Coronary artery (tissue), 2 donors: ENCODE measurements at regions not wholly inside any gene's neighbourhood (a gene's known extent, or its start where the extent isn't known, plus 50 kb on each side); places are given as distances from the start of the nearest gene placed in this dataset.
"Not testable (repeated sequence)": the region's sequence is repeated elsewhere in the genome, so short reads cannot be mapped to it uniquely, and the experiment has no call there.

ENCODE experiments used
- DNase-seq: peaks from one replicate; pipeline ENCODE4 v3.0.0-alpha.2; 2017; ENCODE audit warnings: low spot score
- H3K27ac ChIP-seq, 2 donors: fragments of 200-600 bp; sonication (generic); one replicate each; pipeline ENCODE4 v1.5.1; 2016 to 2019
- H3K4me3 ChIP-seq: fragments of 200-600 bp; sonication (generic); 2 replicates; pipeline ENCODE4 v1.5.1; 2016; ENCODE audit warnings: mild to moderate bottlenecking, moderate library complexity
- CTCF ChIP-seq: fragments of 200-600 bp; sonication (generic); IDR thresholded peaks from one replicate; pipeline ENCODE4 v1.5.1; 2019; ENCODE audit warnings: antibody characterized with exemption

GRCh38 chr5:118293378-118293777, 695.0 kb downstream of the DTWD2 start:
- DNase-seq, result no peak
- H3K27ac ChIP-seq, result no peak overlapping the region

GRCh38 chr5:118290204-118290603, 698.1 kb downstream of the DTWD2 start:
- DNase-seq, result no peak
- Histone ChIP-seq H3K4me3 (no peak overlapping the region), H3K27ac (no peak overlapping the region)
- no peak for TF ChIP-seq CTCF

More at GRCh38 chr5:118293378-118293777, 695.0 kb downstream of the DTWD2 start:
- TF ChIP-seq CTCF, result no peak
- H3K4me3 ChIP-seq, result no peak overlapping the region

- not testable (repeated sequence) for H3K27ac ChIP-seq, H3K4me3 ChIP-seq, DNase-seq
These were observed 704.1 kb downstream of the DTWD2 start for GRCh38 chr5:118284230-118284629.

GRCh38 chr5:118282480-118283038, 705.8 kb downstream of the DTWD2 start:
- not testable (repeated sequence) for H3K4me3 ChIP-seq, DNase-seq, H3K27ac ChIP-seq

- Histone ChIP-seq H3K4me3 (no peak overlapping the region), H3K27ac (no peak overlapping the region)
- no peak for TF ChIP-seq CTCF
- no peak for DNase-seq
These were observed 708.6 kb downstream of the DTWD2 start for GRCh38 chr5:118279540-118280294.

- Histone ChIP-seq H3K4me3 (no peak overlapping the region), H3K27ac (no peak overlapping the region)
- TF ChIP-seq CTCF, result no peak
- DNase-seq, result no peak
These were observed 717.8 kb downstream of the DTWD2 start for GRCh38 chr5:118270526-118270925.

GRCh38 chr5:118258223-118258622, 730.1 kb downstream of the DTWD2 start:
- no peak overlapping the region for H3K4me3 ChIP-seq
- TF ChIP-seq CTCF, result no peak

GRCh38 chr5:118257066-118257465, 731.3 kb downstream of the DTWD2 start:
- TF ChIP-seq CTCF, result no peak
- H3K4me3 ChIP-seq, result no peak overlapping the region
- H3K27ac ChIP-seq, result no peak overlapping the region
- DNase-seq, result no peak

More at GRCh38 chr5:118258223-118258622, 730.1 kb downstream of the DTWD2 start:
- no peak for DNase-seq
- no peak overlapping the region for H3K27ac ChIP-seq
